Effector memory CD4-positive, alpha-beta T cell (primary cell): ENCODE measurements at regions not wholly inside any gene's neighbourhood (a gene's known extent, or its start where the extent isn't known, plus 50 kb on each side); places are given as distances from the start of the nearest gene placed in this dataset.
"Not testable (repeated sequence)": the region's sequence is repeated elsewhere in the genome, so short reads cannot be mapped to it uniquely, and the experiment has no call there.

Experiments
- DNase-seq, 3 donors: peaks; one replicate each; pipeline ENCODE4 v3.0.0-alpha.2; 2020
- H3K27ac ChIP-seq: 2 replicates; pipeline ENCODE4 v1.7.0; 2013; ENCODE audit warnings: mild to moderate bottlenecking, low read length, moderate library complexity; ENCODE audit not compliant: insufficient read depth, poor library complexity, severe bottlenecking
- H3K27me3 ChIP-seq: replicated peaks from 2 replicates; pipeline ENCODE4 v1.7.0; 2013; ENCODE audit warnings: mild to moderate bottlenecking, low read length; ENCODE audit not compliant: insufficient read depth, control insufficient read depth, poor library complexity, severe bottlenecking
- H3K36me3 ChIP-seq: 2 replicates; pipeline ENCODE4 v1.7.0; 2013; ENCODE audit warnings: mild to moderate bottlenecking, low read length, moderate library complexity; ENCODE audit not compliant: control insufficient read depth, insufficient read depth
- H3K4me1 ChIP-seq: 2 replicates; pipeline ENCODE4 v1.7.0; 2013; ENCODE audit warnings: low read length, mild to moderate bottlenecking; ENCODE audit not compliant: control insufficient read depth, insufficient read depth, poor library complexity, severe bottlenecking
- H3K4me3 ChIP-seq: 2 replicates; pipeline ENCODE4 v1.7.0; 2013; ENCODE audit warnings: low read length, low read depth, mild to moderate bottlenecking; ENCODE audit not compliant: insufficient read depth, poor library complexity, severe bottlenecking
- H3K9me3 ChIP-seq: 2 replicates; pipeline ENCODE4 v1.7.0; 2013; ENCODE audit warnings: mild to moderate bottlenecking, low read length, moderate library complexity; ENCODE audit not compliant: control insufficient read depth

DNA sequence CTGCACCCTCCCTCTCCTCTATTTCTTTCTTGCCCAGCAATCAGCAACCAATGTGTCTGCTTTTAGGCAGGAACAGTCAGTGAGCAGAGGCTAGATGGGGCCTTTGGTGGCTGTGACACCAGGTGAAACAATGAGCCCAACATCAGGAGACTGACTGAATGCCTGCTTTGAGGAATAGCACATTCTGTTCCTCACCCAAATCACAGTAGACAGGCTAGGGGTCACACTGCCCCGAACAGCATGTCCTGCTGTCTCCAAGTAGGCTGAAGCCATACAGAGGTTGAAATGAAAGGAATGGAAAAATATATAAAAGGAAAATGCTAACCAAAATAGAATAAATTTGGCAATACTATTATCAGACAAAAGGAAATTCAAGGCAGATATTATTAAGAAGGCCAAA lies 122.5 kb upstream of the GDNF start:
- no peaks in the 10 kb centered on the region for H3K36me3 ChIP-seq
- H3K4me1 ChIP-seq: no peaks in the 10 kb centered on the region
- no peaks in the 10 kb centered on the region for H3K27me3 ChIP-seq
- DNase-seq: no peak
- no peak overlapping the region for H3K4me3 ChIP-seq
- H3K27ac ChIP-seq: no peak overlapping the region
- H3K9me3 ChIP-seq: peaks cover 10% of the 10 kb centered on the region

- no peaks in the 10 kb centered on the region for H3K36me3 ChIP-seq
- H3K27me3 ChIP-seq: no peaks in the 10 kb centered on the region
Measured at GRCh38 chr5:37957218-37957617, 117.4 kb upstream of the GDNF start.

GRCh38 chr5:37955748-37956147 lies 115.9 kb upstream of the GDNF start:
- no peaks in the 10 kb centered on the region for H3K4me1 ChIP-seq
- H3K27me3 ChIP-seq: no peaks in the 10 kb centered on the region
- H3K9me3 ChIP-seq: peaks cover 10% of the 10 kb centered on the region
- no peaks in the 10 kb centered on the region for H3K36me3 ChIP-seq
- H3K27ac ChIP-seq: no peak overlapping the region
- no peak for DNase-seq
- no peak overlapping the region for H3K4me3 ChIP-seq

More at GRCh38 chr5:37957218-37957617, 117.4 kb upstream of the GDNF start:
- H3K4me3 ChIP-seq: no peak overlapping the region
- no peaks in the 10 kb centered on the region for H3K4me1 ChIP-seq
- H3K9me3 ChIP-seq: peaks cover 10% of the 10 kb centered on the region
- H3K27ac ChIP-seq: no peak overlapping the region
- no peak for DNase-seq

DNA sequence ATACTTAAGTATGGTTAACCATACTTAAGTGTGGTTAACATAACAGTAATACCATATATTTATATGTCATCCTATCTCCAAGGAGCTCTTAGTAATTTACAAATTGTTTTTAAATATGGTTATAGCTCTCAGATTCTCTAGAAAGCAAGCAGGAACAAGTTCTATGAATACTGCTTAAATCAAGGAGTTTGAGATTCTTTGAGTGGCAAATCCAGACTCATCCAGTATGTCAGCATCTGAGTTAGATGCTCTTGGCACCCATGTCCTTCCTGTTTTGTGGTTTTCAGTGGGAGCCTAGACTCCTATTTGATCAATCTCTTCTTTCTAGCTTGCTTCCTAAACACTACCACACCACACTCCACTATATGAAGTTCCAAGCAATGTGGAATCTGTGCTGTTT lies 114.7 kb upstream of the GDNF start:
- Histone ChIP-seq H3K27ac (no peak overlapping the region), H3K27me3 (no peaks in the 10 kb centered on the region), H3K4me1 (no peaks in the 10 kb centered on the region), H3K4me3 (no peak overlapping the region), H3K9me3 (peaks cover 10% of the 10 kb centered on the region), H3K36me3 (no peaks in the 10 kb centered on the region)
- no peak for DNase-seq

GRCh38 chr5:37951946-37952721 lies 112.3 kb upstream of the GDNF start:
- Histone ChIP-seq H3K4me1 (no peaks in the 10 kb centered on the region), H3K4me3 (no peak overlapping the region), H3K27ac (no peak overlapping the region), H3K27me3 (no peaks in the 10 kb centered on the region), H3K36me3 (no peaks in the 10 kb centered on the region), H3K9me3 (no peaks in the 10 kb centered on the region)
- no peak for DNase-seq

GRCh38 chr5:37950436-37950835 lies 110.6 kb upstream of the GDNF start:
- H3K36me3 ChIP-seq: no peaks in the 10 kb centered on the region
- no peaks in the 10 kb centered on the region for H3K9me3 ChIP-seq
- no peaks in the 10 kb centered on the region for H3K4me1 ChIP-seq
- DNase-seq: no peak
- no peak overlapping the region for H3K4me3 ChIP-seq
- H3K27me3 ChIP-seq: no peaks in the 10 kb centered on the region
- H3K27ac ChIP-seq: no peak overlapping the region

GRCh38 chr5:37945446-37945845 lies 105.6 kb upstream of the GDNF start:
- Histone ChIP-seq H3K4me1 (no peaks in the 10 kb centered on the region), H3K36me3 (no peaks in the 10 kb centered on the region), H3K27me3 (no peaks in the 10 kb centered on the region), H3K4me3 (no peak overlapping the region), H3K27ac (no peak overlapping the region), H3K9me3 (no peaks in the 10 kb centered on the region)
- DNase-seq: no peak

DNA sequence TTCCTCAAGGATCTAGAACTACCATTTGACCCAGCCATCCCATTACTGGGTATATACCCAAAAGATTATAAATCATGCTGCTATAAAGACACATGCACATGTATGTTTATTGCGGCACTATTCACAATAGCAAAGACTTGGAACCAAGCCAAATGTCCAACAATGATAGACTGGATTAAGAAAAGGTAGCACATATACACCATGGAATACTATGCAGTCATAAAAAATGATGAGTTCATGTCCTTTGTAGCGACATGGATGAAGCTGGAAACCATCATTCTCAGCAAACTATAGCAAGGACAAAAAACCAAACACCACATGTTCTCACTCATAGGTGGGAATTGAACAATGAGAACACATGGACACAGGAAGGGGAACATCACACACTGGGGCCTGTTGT lies 103.3 kb upstream of the GDNF start:
- H3K27ac ChIP-seq, H3K36me3 ChIP-seq, H3K4me3 ChIP-seq, H3K4me1 ChIP-seq, DNase-seq, H3K9me3 ChIP-seq, H3K27me3 ChIP-seq: not testable (repeated sequence)

DNA sequence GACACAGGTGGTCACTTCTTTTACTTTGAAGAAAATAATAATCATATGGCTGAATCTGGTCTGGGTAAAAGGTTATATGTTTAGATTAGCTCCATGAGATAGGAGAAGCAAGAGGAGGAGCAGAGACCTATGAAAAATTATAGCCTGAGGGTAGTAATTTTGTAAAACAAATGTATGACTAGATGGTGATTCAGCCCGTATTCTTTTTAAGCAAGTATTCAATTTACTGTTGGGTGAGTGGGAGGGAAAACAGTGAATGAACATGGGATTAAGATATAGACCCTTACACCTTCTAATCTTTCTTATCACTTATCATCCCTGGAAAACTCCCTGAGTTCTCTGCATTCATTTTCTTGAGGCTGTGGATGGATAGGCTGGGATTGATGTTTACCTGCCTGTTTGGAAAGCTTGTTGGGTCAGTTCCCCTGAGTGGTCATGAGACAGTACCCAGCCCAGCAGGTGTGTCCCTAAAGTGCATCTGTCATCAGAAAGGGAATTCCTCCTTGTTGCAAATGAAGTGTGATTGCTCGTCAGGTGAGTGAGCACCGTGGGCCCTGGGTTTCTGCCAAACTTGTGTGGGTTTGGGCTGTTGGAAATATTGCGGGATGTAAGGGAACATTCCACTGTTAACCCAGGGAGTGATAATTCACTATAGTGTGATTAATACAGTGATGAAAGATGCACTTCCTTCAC lies 101.2 kb upstream of the GDNF start:
- DNase-seq: no peak
- Histone ChIP-seq H3K27me3 (no peaks in the 10 kb centered on the region), H3K4me3 (no peak overlapping the region), H3K27ac (no peak overlapping the region), H3K4me1 (no peaks in the 10 kb centered on the region), H3K9me3 (no peaks in the 10 kb centered on the region), H3K36me3 (no peaks in the 10 kb centered on the region)

DNA sequence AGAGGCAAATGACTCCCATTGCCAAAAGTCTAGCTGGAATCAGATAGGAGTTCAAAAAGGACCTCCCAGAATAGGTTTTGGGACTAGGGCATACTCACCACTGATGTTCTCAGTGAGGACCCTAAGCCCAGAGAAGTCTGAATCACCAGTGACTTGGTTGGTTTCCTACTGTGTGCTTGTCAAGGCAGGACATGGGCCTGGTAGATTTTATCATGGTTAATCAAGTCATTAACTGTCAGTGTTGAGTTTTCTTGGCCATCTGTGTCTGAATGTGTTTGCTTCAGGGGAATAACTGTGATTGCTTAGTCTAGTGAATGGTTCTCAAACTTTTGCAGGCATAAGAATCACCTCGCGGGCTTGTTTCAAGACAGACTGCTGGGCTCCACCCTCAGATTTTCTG lies 99.0 kb upstream of the GDNF start:
- H3K4me1 ChIP-seq: no peaks in the 10 kb centered on the region
- DNase-seq: no peak
- H3K27me3 ChIP-seq: no peaks in the 10 kb centered on the region
- no peak overlapping the region for H3K27ac ChIP-seq
- H3K36me3 ChIP-seq: no peaks in the 10 kb centered on the region
- no peak overlapping the region for H3K4me3 ChIP-seq
- no peaks in the 10 kb centered on the region for H3K9me3 ChIP-seq
